Effector CD4-positive, alpha-beta T cell (primary cell): ENCODE measurements at regions not wholly inside any gene's neighbourhood (a gene's known extent, or its start where the extent isn't known, plus 50 kb on each side); places are given as distances from the start of the nearest gene placed in this dataset.

Experiments
- DNase-seq: peaks from one replicate; pipeline ENCODE4 v3.0.0-alpha.2; 2020

GRCh38 chr2:8067784-8068336 lies 614.0 kb upstream of the ID2 start:
- DNase-seq, result no peak

- no peak for DNase-seq
Measured at GRCh38 chr2:8072907-8073306, 608.9 kb upstream of the ID2 start.

DNA sequence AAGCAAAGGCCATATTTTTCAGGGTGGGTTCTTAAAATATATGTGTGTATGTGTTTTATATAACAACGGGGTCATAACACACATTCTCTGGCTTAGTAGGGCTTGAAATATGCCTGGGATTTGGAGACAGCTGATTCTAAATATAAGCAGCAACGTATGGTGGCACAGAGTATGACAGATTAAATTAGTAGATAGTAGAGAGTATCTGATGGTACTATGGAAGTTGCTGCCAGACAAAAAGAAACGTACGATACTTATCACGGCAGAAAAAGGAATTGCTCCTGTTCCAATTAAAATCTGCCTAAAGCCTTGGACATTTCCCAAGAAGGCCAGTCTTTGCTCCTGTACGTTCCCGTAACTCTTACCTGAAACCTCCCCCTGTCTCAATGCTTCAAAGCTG lies 607.9 kb upstream of the ID2 start:
- DNase-seq, result no peak

DNA sequence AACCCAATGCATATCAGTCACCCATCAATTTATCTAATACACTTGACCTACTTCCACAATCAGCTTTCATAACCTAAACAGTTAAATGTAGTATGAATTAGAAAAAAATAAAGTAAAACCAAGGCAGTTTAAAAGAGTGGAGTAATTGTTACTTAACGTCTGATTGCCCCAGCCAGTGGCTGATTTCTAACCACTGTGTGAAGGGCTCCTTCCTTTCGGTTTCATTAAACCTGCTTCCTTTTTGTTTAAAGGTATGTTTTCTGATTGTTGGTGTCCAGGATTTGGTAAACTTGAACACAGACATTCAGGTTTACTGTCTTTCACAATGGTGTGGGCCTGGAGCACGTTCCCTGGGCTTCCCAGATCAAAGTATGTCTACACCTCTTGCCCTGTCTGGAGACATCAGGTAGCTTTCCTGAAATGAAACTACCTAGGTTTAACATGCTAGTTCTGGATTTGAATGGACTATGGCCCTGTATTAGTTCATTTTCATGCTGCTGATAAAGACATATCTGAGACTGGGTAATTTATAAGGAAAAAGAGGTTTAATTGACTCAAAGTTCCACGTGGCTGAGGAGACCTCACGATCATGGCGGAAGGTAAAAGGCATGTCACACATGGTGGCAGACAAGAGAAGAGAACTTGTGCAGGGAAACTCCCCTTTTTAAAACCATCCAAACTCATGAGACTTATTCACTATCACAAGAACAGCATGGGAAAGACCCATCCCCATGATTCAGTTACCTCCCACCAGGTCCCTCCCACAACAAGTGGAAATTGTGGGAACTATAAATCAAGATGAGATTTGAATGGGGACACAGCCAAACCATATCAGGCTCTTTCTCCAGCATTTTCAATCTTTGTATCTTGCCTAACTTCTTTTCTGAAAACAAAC lies 605.2 kb upstream of the ID2 start:
- no peak for DNase-seq

DNA sequence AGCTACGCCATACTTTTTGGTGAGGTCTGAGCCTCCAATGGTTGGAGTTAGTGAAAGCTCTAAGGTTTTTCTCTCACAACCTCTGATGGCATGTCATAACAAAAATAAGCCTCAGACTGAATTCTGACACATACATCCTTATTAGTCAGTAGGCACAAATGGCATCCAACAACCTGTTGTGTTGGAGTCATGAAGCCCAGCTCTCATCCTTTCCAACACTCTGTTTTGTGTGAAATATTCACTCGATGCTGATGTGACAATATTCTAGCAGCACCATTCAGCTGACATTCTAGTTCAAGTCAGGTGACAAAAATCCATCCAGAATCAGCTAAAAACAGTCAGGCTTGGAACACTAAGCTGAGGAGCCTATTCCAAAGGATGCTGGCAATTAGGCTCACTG lies 603.2 kb upstream of the ID2 start:
- no peak for DNase-seq

GRCh38 chr2:8080063-8080462 lies 601.8 kb upstream of the ID2 start:
- DNase-seq, result no peak

DNA sequence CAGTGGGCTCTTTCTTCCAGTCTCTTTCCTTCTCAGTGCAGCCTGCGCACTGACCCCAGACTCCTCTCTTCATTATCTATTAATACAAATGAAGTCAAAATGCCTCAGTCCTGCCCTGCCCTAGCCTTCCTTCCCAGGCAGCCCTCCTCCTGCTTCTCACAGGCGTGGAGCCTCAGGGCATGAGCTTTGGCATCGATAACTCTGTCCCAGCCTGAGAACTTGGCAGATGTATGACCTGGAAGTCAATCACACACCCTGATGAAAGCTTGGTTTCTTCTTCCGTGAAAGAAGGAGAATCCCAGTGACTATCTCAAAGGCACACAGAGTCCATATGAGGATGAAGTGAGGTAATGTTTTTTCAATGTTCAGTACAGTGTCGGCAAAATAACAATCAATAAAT lies 600.7 kb upstream of the ID2 start:
- DNase-seq, result no peak

- DNase-seq, result no peak
Measured at GRCh38 chr2:8082840-8083239, 599.0 kb upstream of the ID2 start.

GRCh38 chr2:8086357-8086756 lies 595.5 kb upstream of the ID2 start:
- DNase-seq, result no peak

DNA sequence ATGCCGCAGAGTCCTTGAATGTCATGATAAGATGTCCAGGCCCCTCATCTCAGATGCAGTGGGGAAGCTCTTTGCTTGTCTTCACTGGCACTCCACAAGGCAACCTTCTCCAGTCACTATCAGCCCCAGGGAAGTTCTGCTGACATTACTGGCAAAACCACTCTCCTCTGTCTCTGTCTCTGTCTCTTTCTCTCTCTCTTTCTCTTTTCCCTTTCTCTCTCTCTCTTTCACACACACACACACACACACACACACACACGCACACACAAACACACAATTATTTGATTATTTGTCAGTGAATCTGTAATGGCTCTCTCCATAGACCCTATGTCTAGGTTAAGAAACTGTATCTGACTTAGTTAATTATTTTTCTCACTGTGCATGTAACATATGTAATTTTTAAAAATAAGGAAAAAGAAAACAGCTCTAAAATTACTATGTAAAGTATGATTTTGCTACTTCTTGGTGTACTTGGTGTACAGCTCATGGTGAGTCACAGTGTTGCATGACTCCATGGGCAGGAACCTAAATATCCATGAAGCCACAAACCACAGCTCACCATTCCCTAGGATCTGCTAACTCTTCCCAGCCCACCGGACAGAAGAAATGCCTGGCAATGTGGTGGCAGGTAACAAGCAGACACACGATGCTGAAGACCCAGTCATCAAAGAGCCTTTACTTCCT lies 594.9 kb upstream of the ID2 start:
- no peak for DNase-seq

- DNase-seq, result no peak
Measured at GRCh38 chr2:8087480-8087840, 594.4 kb upstream of the ID2 start.

GRCh38 chr2:8088810-8089209 lies 593.0 kb upstream of the ID2 start:
- DNase-seq, result no peak

DNA sequence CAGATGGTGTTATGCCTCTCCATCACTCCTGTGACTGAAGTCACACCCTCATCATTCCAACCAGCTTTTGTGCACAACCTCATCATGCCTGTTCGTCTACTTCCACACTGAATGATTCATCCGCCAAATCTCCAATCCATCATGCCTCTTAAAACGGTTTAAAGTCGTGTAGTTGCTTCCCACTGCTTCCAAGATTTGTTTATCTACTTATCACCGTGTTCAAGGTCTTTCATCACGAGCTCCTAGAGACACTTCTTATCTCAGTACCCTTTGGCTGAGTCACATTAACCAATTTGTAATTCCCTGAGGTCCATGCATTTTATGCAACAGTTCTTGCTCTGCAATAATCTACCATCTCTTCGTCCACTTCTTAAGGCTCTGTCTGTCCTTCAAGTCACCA lies 592.3 kb upstream of the ID2 start:
- no peak for DNase-seq

GRCh38 chr2:8090748-8091700 lies 590.8 kb upstream of the ID2 start:
- DNase-seq, result no peak

GRCh38 chr2:8094526-8094925 lies 587.3 kb upstream of the ID2 start:
- no peak for DNase-seq

- DNase-seq, result no peak
Measured at GRCh38 chr2:8095978-8096377, 585.9 kb upstream of the ID2 start.

GRCh38 chr2:8096484-8096883 lies 585.4 kb upstream of the ID2 start:
- DNase-seq, result no peak

- DNase-seq, result no peak
Measured at GRCh38 chr2:8098476-8099266, 583.2 kb upstream of the ID2 start.

GRCh38 chr2:8099267-8099582 lies 582.6 kb upstream of the ID2 start:
- no peak for DNase-seq

GRCh38 chr2:8101614-8102277 lies 580.1 kb upstream of the ID2 start:
- DNase-seq, result no peak

GRCh38 chr2:8102470-8102869 lies 579.4 kb upstream of the ID2 start:
- DNase-seq, result no peak
